K562 (cell line): ENCODE measurements at regions not wholly inside any gene's neighbourhood (a gene's known extent, or its start where the extent isn't known, plus 50 kb on each side); places are given as distances from the start of the nearest gene placed in this dataset.

Source experiments
- BHLHE40 ChIP-seq: IDR thresholded peaks from 2 replicates; pipeline ENCODE4 v1.6.1; 2011; ENCODE audit warnings: low read length, improper control_type of control experiment
- C11orf30 ChIP-seq: fragments of 450-650 bp; IDR thresholded peaks from 2 replicates; pipeline ENCODE4 v1.6.1; 2016; ENCODE audit warnings: low read depth, mild to moderate bottlenecking
- CBFA2T2 ChIP-seq: fragments of 450-650 bp; conservative IDR thresholded peaks from 2 replicates; pipeline ENCODE4 v1.6.1; 2017; ENCODE audit warnings: mild to moderate bottlenecking
- CBFA2T3 ChIP-seq: fragments of 450-650 bp; IDR thresholded peaks from 2 replicates; pipeline ENCODE4 v1.6.1; 2017
- CXXC5 ChIP-seq: fragments of 250-450 bp; sonication (Bioruptor Pico); IDR thresholded peaks from 2 replicates; pipeline ENCODE4 v1.8.0; 2022; ENCODE audit warnings: inconsistent platforms, mild to moderate bottlenecking, moderate library complexity
- FOSL1 ChIP-seq: fragments of 200-800 bp; sonication (Bioruptor generic); conservative IDR thresholded peaks from 2 replicates; pipeline ENCODE4 v1.6.1; 2016; ENCODE audit warnings: missing genetic modification characterization, missing compliant biosample characterization
- GABPB1 ChIP-seq: sonication (generic); formaldehyde crosslinking; IDR thresholded peaks from 2 replicates; pipeline ENCODE4 v1.8.0; 2022; ENCODE audit warnings: mild to moderate bottlenecking, missing genetic modification reagents
- HNRNPLL ChIP-seq: fragments of 200-400 bp; formaldehyde crosslinking; IDR thresholded peaks from 2 replicates; pipeline ENCODE4 v1.6.1; 2017; ENCODE audit warnings: low read length, low read depth, mild to moderate bottlenecking; ENCODE audit not compliant: poor library complexity, severe bottlenecking
- JUND ChIP-seq, 2 experiments: IDR thresholded peaks; 2 replicates in 1 of 2; 3 replicates in 1 of 2; pipeline ENCODE4 v1.6.1; 2011; ENCODE audit warnings: borderline replicate concordance in 2 of 2, low read depth in 2 of 2, low read length in 2 of 2, improper control_type of control experiment in 1 of 2, missing biosample characterization in 1 of 2, missing genetic modification characterization in 1 of 2, missing genetic modification reagents in 1 of 2
- KDM1A ChIP-seq, 2 experiments: fragments of 450-650 bp; IDR thresholded peaks; 2 replicates each; pipeline ENCODE4 v1.6.1; 2016; ENCODE audit warnings: mild to moderate bottlenecking in 2 of 2
- POLR2A ChIP-seq: fragments of 450-650 bp; conservative IDR thresholded peaks from 2 replicates; pipeline ENCODE4 v1.6.1; 2016
- SMAD3 ChIP-seq: fragments of 450-650 bp; formaldehyde crosslinking; conservative IDR thresholded peaks from 2 replicates; pipeline ENCODE4 v1.4.0; 2020; ENCODE audit warnings: mild to moderate bottlenecking
- SP1 ChIP-seq: sonication (generic); formaldehyde crosslinking; IDR thresholded peaks from 2 replicates; pipeline ENCODE4 v1.8.1; 2022; ENCODE audit warnings: mild to moderate bottlenecking, missing genetic modification reagents
- TBL1XR1 ChIP-seq, 2 experiments: IDR thresholded peaks; 2 replicates each; pipeline ENCODE4 v1.6.1; 2012; ENCODE audit warnings: improper control_type of control experiment in 2 of 2, low read length in 2 of 2, mild to moderate bottlenecking in 1 of 2
- ZBED1 ChIP-seq: IDR thresholded peaks from 2 replicates; pipeline ENCODE4 v1.6.1; 2014
- ZFPM2 ChIP-seq: fragments of 250-450 bp; sonication (Bioruptor Pico); IDR thresholded peaks from 2 replicates; pipeline ENCODE4 v1.5.1; 2022; ENCODE audit warnings: mild to moderate bottlenecking
- ZNF224 ChIP-seq: sonication (generic); formaldehyde crosslinking; IDR thresholded peaks from 2 replicates; pipeline ENCODE4 v1.8.0; 2022; ENCODE audit warnings: mild to moderate bottlenecking, missing genetic modification reagents
- TF ChIP-seq, protein P1 (sequence below), 2 experiments: IDR thresholded peaks in 1 of 2; conservative IDR thresholded peaks in 1 of 2; 2 replicates each; pipeline ENCODE4 v1.6.1; 2016; ENCODE audit warnings: low read depth in 2 of 2, mild to moderate bottlenecking in 1 of 2, missing compliant biosample characterization in 1 of 2, missing genetic modification characterization in 1 of 2, moderate library complexity in 1 of 2
- TF ChIP-seq, protein P2 (sequence below): fragments of 250-450 bp; sonication (Bioruptor Pico); IDR thresholded peaks from 2 replicates; pipeline ENCODE4 v1.5.0; 2020; ENCODE audit warnings: mild to moderate bottlenecking
- TF ChIP-seq, protein P3 (sequence below), 3 experiments: fragments of 200-800 bp in 1 of 3; fragments of 250-450 bp in 1 of 3; fragments of 450-650 bp in 1 of 3; sonication (Bioruptor Pico) in 1 of 3; sonication (Bioruptor generic) in 1 of 3; formaldehyde crosslinking in 1 of 3; IDR thresholded peaks; 2 replicates each; pipeline versions ENCODE4 v1.6.1 to v1.8.0; 2016 to 2022; ENCODE audit warnings: mild to moderate bottlenecking in 2 of 3, missing genetic modification characterization in 2 of 3, missing compliant biosample characterization in 1 of 3, moderate library complexity in 1 of 3

DNA sequence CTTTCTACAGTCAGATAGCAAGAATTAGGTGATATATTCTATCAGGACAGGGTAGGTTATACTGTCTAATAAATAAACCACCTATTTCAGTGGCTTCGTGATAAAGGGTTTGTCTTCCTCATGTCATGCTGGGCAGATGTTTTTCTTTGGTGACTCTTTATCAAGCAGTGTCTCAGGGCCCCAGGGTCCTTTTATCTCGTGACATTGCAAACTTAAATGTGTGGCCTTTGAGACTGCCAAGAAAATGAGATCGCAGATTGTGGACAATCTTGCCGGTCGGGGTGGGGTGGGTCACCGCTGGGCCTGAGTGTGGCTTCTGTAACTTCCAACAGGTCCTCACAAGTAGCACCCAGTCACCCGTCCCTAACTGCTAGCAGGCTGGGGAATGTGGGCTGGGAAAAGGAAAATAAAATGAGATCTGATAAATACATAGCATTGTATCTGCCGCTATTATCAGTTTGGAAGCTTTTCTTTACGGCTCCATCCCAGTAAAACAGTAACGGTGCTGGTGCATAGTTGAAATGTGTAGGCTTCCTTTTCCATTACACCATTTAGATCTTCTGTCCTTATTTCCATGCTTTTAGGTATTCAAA is 50.5 kb upstream of the BMP6 start (continued):
- TF ChIP-seq, protein P1, sequence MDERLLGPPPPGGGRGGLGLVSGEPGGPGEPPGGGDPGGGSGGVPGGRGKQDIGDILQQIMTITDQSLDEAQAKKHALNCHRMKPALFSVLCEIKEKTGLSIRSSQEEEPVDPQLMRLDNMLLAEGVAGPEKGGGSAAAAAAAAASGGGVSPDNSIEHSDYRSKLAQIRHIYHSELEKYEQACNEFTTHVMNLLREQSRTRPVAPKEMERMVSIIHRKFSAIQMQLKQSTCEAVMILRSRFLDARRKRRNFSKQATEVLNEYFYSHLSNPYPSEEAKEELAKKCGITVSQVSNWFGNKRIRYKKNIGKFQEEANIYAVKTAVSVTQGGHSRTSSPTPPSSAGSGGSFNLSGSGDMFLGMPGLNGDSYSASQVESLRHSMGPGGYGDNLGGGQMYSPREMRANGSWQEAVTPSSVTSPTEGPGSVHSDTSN (CRISPR knock-in tag; IDR thresholded peaks at IDR 0.05; ENCODE audit: low read depth) = no peak
- TF ChIP-seq, protein P1 (tag; conservative IDR thresholded peaks at IDR 0.05; ENCODE audit: low read depth) = 0 out of 2 replicates have a peak, but pooled peaks have one; percentile 32
- TF ChIP-seq CXXC5 (0 out of 2 replicates have a peak, but pooled peaks have one; percentile 18), TBL1XR1 (IDR thresholded peaks at IDR 0.05; ENCODE audit: low read length in 2 of 2) (no peak), CBFA2T3 (peak; percentile 78), CBFA2T2 (peak; percentile 64), ZBED1 (peak; percentile 94; the same call in 1 of the 2 replicates), SMAD3 (CRISPR knock-in tag) (no peak), BHLHE40 (peak; percentile 82), C11orf30 (0 out of 2 replicates have a peak, but pooled peaks have one; percentile 36), SP1 (CRISPR knock-in tag) (no peak), KDM1A (IDR thresholded peaks at IDR 0.05) (0 out of 4 replicates have a peak, but pooled peaks of 1 of the 2 experiments have one; percentile 25), GABPB1 (CRISPR knock-in tag) (no peak), FOSL1 (tag) (0 out of 2 replicates have a peak, but pooled peaks have one; percentile 46), JUND (IDR thresholded peaks at IDR 0.05; ENCODE audit: borderline replicate concordance, low read depth, low read length) (peak; percentile 29; the same call in 1 of the 2 replicates), JUND (tag; IDR thresholded peaks at IDR 0.05; ENCODE audit: borderline replicate concordance, low read depth, low read length) (peak; percentile 48; the same call in 1 of the 3 replicates), HNRNPLL (peak; percentile 6), ZFPM2 (CRISPR knock-in tag) (no peak), ZNF224 (CRISPR knock-in tag) (no peak), POLR2A (no peak)
- TF ChIP-seq, protein P2, sequence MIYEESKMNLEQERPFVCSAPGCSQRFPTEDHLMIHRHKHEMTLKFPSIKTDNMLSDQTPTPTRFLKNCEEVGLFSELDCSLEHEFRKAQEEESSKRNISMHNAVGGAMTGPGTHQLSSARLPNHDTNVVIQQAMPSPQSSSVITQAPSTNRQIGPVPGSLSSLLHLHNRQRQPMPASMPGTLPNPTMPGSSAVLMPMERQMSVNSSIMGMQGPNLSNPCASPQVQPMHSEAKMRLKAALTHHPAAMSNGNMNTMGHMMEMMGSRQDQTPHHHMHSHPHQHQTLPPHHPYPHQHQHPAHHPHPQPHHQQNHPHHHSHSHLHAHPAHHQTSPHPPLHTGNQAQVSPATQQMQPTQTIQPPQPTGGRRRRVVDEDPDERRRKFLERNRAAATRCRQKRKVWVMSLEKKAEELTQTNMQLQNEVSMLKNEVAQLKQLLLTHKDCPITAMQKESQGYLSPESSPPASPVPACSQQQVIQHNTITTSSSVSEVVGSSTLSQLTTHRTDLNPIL = no peak
- TF ChIP-seq, protein P3, sequence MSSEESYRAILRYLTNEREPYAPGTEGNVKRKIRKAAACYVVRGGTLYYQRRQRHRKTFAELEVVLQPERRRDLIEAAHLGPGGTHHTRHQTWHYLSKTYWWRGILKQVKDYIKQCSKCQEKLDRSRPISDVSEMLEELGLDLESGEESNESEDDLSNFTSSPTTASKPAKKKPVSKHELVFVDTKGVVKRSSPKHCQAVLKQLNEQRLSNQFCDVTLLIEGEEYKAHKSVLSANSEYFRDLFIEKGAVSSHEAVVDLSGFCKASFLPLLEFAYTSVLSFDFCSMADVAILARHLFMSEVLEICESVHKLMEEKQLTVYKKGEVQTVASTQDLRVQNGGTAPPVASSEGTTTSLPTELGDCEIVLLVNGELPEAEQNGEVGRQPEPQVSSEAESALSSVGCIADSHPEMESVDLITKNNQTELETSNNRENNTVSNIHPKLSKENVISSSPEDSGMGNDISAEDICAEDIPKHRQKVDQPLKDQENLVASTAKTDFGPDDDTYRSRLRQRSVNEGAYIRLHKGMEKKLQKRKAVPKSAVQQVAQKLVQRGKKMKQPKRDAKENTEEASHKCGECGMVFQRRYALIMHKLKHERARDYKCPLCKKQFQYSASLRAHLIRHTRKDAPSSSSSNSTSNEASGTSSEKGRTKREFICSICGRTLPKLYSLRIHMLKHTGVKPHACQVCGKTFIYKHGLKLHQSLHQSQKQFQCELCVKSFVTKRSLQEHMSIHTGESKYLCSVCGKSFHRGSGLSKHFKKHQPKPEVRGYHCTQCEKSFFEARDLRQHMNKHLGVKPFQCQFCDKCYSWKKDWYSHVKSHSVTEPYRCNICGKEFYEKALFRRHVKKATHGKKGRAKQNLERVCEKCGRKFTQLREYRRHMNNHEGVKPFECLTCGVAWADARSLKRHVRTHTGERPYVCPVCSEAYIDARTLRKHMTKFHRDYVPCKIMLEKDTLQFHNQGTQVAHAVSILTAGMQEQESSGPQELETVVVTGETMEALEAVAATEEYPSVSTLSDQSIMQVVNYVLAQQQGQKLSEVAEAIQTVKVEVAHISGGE (CRISPR knock-in tag; IDR thresholded peaks at IDR 0.05) = peak in 1 of 3 experiments; percentile 50; a peak in 1 of 6 replicates
